Renal cortical epithelial cell (primary cell): ENCODE measurements at regions not wholly inside any gene's neighbourhood (a gene's known extent, or its start where the extent isn't known, plus 50 kb on each side); places are given as distances from the start of the nearest gene placed in this dataset.
A peak's percentile ranks its signal among the peaks of the same experiment; 100 is the strongest.
"Not testable (repeated sequence)": the region's sequence is repeated elsewhere in the genome, so short reads cannot be mapped to it uniquely, and the experiment has no call there.

Experiments
- DNase-seq: peaks from one replicate; pipeline ENCODE4 v3.0.0-alpha.2; 2011; ENCODE audit warnings: low read depth

DNA sequence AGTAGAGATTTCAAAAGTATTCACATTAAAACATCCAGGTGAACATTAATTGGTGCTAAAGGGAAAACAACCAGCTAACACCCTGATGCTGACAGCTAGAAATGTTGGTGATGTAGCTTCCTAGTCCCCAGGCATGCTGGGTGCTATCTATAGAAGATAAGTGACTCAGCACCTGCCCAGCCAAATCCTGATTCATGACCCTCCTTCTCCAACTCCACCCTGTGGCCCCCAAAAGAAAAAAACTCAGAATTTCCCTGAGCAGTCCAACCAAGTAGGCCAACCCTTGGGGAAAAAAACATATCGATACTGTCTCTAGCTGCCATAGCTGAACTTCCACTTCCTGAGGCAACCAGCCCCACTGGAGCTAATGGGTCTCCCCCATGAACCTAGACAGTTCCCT, 197.6 kb upstream of the KLF3 start:
- no peak for DNase-seq

DNA sequence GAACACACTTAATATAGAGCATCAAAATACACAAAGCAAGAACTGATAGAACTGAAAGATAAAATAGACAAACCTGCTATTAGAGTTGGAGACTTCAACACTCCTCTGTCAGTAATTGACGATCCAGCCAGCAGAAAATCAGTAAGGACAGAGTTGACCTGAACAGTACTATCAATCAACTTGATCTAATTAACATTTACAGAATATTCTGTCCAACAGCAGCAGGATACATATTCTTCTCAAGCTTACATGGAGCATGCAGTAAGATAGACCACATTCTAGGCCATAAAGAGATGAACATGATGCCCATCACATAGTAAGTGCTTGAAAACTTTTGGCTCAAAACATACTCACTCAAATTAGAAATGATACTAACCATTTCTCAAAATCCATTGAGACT, 196.7 kb upstream of the KLF3 start:
- no peak for DNase-seq

GRCh38 chr4:38468339-38468866, 195.6 kb upstream of the KLF3 start:
- no peak for DNase-seq

DNA sequence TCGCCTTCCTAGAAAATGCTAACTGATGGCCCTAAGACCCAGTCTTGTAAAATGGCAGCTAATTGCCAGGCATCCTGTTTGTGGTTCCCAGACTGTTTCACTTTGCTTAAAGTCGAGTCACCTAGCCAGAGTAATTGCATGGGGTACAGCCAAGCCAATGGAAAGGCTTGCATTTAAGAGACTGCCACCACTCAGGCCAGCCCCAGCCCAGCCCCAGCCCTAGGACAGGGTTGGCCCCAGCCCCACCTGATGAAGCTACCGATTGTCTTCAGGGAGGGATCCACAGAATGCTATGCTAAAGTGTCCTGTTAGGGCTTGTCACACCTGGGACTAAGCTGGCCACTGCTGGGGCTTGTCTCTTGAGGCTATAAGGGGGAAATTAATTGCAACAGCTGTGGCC, 194.6 kb upstream of the KLF3 start:
- no peak for DNase-seq

GRCh38 chr4:38470735-38471262, 193.2 kb upstream of the KLF3 start:
- no peak for DNase-seq

DNA sequence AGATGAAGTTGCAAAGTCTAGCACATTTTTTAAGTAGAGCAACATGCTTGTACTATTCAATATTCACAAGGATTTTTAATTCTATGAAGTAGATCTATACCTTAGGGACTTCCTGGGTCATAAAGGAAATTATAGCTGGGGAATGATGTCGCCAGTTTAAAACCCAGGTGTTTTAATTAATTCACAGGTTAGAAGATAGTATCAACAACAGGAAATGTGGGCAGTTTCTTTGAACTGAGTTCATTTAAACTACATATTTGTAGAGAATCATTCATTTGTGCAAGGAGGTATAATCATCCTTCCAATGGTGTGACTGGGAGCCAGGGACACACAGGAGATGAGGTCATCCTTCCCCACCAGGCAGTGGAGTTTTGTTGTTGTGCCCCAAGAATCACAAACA, 181.3 kb upstream of the KLF3 start:
- peak; percentile 11 for DNase-seq

DNA sequence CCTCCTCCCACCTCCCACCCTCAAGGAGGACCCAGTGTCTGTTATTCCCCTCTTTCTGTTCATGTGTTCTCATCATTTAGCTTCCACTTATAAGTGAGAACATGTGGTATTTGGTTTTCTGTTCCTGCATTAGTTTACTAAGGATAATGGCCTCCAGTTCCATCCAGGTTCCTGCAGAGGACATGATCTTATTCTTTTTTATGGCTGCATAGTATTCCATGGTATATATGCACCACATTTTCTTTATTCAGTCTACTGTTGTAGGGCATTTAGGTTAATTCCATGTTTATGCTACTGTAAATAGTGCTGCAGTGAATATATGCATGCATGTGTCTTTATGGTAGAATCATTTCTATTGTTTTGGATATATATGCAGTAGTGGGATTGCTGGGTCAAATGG, 180.4 kb upstream of the KLF3 start:
- DNase-seq = not testable (repeated sequence)

GRCh38 chr4:38489011-38489861, 174.8 kb upstream of the KLF3 start:
- DNase-seq = peak; percentile 18

- DNase-seq = no peak
Observed at GRCh38 chr4:38489924-38490639, 173.9 kb upstream of the KLF3 start.

DNA sequence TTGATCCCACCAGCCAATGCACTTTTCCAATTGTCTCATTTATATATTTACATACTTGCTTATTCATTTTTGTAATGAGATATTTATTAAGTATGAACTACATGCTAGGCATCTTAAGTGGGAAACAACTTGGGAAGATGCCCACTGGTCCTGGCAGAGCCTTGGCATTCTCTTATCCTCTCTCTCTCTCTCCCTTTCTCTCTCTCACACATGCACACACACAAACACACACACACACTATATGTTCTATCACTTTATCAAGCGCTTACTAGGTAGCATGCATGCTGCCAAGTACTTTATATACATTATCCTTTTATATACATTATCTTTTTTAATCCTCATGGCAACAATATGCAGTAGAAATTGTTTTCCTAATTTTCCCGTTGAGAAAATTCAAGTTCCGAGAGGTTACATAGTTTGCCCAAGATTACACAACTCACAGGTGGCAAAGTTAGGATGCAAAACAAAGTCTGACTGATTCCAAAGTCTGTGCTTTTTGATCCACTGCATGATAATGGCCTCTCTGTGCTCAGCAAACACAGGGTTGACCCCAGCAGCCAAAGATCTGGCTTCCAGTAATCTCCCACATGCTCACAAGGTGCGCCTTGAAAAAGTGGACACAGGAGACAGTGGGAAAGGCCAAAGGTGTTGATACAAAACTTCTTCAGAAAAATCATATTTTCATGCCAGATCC, 173.1 kb upstream of the KLF3 start:
- no peak for DNase-seq

- DNase-seq = peak; percentile 11
Observed at GRCh38 chr4:38491854-38492478, 172.0 kb upstream of the KLF3 start.

DNA sequence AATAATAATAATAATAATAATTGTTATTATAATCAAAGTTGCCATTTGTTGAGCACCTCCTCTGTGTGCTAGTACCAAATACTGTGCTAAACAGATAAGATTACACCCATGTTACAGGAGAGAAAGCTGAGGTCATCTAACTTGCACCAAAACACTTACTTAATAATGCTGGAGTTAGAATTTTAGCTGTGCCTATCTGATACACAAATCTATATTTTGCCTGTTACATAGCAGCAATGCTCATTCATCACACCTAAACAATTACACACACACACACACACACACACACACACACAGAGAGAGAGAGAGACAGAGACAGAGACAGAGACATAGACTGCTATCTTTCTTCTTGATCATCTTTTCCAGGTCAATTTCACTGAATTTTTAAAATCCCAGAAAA, 170.9 kb upstream of the KLF3 start:
- no peak for DNase-seq

DNA sequence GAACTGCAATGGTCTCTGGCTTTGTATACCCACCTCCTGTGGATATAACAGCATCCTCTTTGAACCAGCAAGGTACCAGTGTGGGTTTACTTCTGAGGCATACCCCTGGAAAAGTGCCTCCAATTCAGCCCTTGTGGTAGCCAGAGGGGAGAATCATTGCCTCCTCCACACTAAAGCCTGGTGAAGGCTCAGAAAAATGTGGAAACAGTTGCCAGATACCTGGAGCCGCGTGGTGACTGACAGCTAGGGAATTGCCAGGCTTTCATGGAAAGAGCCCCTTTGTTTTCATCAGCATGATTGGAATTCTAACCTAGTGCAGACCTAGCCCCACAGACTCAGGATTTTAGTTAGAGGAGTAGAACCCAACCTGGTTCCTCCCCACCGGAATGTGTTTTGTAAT, 168.6 kb upstream of the KLF3 start:
- DNase-seq = no peak

DNA sequence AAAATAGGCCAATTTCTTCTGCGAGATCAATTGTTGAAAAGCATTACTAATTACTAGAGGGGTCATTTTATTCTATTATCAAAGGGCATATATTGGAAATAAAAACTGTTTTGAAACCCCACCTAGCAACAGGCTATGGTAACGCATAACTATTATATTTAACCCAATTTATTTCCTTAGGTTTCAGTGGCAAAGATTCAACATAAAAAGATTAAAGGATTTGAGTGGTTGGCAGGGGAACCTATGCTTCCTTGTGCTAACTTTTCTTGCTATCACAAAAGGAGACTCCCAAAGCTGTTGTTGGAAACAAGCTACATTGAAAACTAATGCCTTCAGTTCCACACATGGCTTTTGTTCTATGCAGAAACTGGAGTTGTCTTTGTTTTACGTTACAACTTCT, 166.9 kb upstream of the KLF3 start:
- no peak for DNase-seq

DNA sequence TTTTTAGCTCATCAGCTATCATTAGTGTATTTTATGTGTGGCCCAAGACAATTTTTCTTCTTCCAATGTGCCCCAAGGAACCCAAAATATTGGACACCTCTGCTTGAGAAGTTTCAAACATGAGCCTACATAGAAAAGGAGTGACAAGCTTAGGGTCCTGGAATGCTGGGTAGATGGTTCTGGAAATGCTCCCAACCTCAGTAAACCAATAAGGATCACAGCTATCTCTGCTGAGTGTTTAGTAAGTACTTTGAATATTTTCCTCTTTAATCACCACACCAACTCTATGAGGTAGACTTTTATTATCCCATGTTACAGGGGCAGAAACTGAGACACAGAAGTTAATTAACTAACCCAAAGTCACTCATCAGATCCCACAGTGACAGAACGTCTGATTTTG, 164.9 kb upstream of the KLF3 start:
- no peak for DNase-seq

GRCh38 chr4:38500433-38500832, 163.6 kb upstream of the KLF3 start:
- DNase-seq = no peak

GRCh38 chr4:38501698-38502097, 162.3 kb upstream of the KLF3 start:
- no peak for DNase-seq

GRCh38 chr4:38503689-38504395, 160.2 kb upstream of the KLF3 start:
- no peak for DNase-seq

DNA sequence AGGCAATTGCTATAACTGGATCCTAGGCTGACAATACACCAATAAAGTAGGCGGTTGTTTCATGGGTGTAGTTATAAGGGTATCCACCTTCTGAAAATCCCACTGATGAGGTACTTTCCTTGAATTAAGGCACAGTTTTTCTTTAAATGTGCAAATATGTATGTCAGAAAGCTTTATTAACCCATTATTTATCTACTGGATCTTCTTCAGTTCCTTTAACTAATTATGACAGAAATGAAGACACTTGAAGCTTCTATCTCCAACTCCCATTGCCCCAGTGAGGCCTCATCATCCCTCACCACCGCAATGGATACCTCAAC, 159.6 kb upstream of the KLF3 start:
- DNase-seq = no peak

DNA sequence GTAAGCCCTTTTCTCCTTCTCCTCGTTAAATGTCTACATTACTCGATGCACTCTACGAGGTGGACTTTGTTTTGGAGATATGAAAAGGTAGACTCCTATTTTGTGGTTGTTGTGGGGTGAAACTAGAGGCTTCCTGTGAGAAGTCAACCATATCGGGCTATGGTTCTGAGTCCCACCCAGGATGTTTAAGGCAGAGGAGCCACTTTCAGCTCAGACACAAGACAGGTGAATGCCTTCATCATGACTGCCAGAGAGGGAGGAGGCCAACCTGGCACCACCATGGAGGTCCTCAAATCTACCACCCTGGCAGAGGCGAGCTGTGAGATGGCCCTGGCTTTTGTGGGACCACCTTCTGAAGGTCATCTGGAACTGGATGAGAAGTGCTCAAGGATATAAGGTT, 154.4 kb upstream of the KLF3 start:
- no peak for DNase-seq

DNA sequence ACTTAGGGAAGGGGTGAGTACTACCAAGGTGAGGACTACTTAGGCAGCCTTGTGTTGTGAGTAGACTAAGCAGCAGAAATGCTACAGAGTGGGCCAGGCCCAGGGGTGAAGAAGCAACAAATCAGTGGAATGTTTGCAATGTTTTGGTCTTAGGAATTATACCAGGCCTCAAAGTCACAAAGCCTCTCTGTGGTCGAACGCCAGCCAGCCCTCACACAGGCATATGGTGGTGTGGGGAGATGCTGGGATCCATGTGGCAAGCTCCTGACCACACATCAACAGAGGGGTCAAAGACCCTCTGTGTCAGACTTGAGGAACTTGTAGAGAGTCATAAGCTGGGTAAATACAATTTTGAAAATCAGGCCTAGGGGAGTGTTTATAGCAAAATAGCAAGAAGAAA, 153.8 kb upstream of the KLF3 start:
- DNase-seq = no peak
